Esophagus squamous epithelium (tissue), 5 donors: ENCODE measurements at regions not wholly inside any gene's neighbourhood (a gene's known extent, or its start where the extent isn't known, plus 50 kb on each side); places are given as distances from the start of the nearest gene placed in this dataset.

Source experiments
- DNase-seq: peaks from one replicate; lab custom pipeline; 2025; lab: John Stamatoyannopoulos, UW
- H3K27ac ChIP-seq, 4 donors: fragments of 200-600 bp; sonication (generic); one replicate each; pipeline ENCODE4 v1.5.1; 2016 to 2019; ENCODE audit warnings: mild to moderate bottlenecking in 1 of 4
- H3K27me3 ChIP-seq, 4 donors: fragments of 200-600 bp; sonication (generic); 1 replicate in 3 of 4; 2 replicates in 1 of 4; pipeline versions ENCODE4 v1.5.1 to v1.6.0; 2017 to 2021; ENCODE audit warnings: antibody characterized with exemption in 1 of 4
- H3K36me3 ChIP-seq, 3 donors: fragments of 200-600 bp; sonication (generic); one replicate each; pipeline ENCODE4 v1.5.1; 2016 to 2019
- H3K4me1 ChIP-seq, 3 donors: fragments of 200-600 bp; sonication (generic); one replicate each; pipeline ENCODE4 v1.5.1; 2017 to 2019
- H3K4me3 ChIP-seq, 4 donors: fragments of 200-600 bp; sonication (generic); 1 replicate in 3 of 4; 2 replicates in 1 of 4; pipeline ENCODE4 v1.5.1; 2016 to 2019; ENCODE audit warnings: mild to moderate bottlenecking in 2 of 4, moderate library complexity in 1 of 4
- H3K9me3 ChIP-seq, 3 donors: fragments of 200-600 bp; sonication (generic); one replicate each; pipeline ENCODE4 v1.5.1; 2016 to 2019
- CTCF ChIP-seq, 6 experiments: fragments of 450-650 bp in 4 of 6; fragments of 200-600 bp in 2 of 6; sonication (generic) in 2 of 6; IDR thresholded peaks; one replicate each; pipeline ENCODE4 v1.5.1; 2016 to 2019; ENCODE audit warnings: antibody characterized with exemption in 6 of 6, mild to moderate bottlenecking in 4 of 6, moderate library complexity in 4 of 6
- POLR2A ChIP-seq, 4 donors: fragments of 450-650 bp; IDR thresholded peaks; one replicate each; pipeline ENCODE4 v1.6.1; 2017; ENCODE audit warnings: antibody characterized with exemption in 4 of 4, mild to moderate bottlenecking in 4 of 4, moderate library complexity in 3 of 4
- WGBS, 2 donors: methylation state at CpG; one replicate each; pipeline ENCODE4 v1.1.5; 2018; 5-methylcytosine and 5-hydroxymethylcytosine counted together
- intact Hi-C: fragments of 100-400 bp; cut with DNase I; formaldehyde crosslinking; loops from one replicate; pipeline ENCODE4 v1.15.0; 2022
- donor health status: DM: yes; HTN: yes; CAD: no.

GRCh38 chr10:131749767-131750142 lies 151.1 kb upstream of the PPP2R2D start:
- intact Hi-C loops, result no loop called here
- no peaks in the 10 kb centered on the region for H3K9me3 ChIP-seq
- no peaks in the 10 kb centered on the region for H3K36me3 ChIP-seq
- TF ChIP-seq CTCF (IDR thresholded peaks at IDR 0.05), result no peak
- TF ChIP-seq POLR2A (IDR thresholded peaks at IDR 0.05), result no peak
- H3K4me3 ChIP-seq, result no peak overlapping the region
- H3K4me1 ChIP-seq, result peaks cover 0 to 6% (median 0%) of the 10 kb centered on the region in 3 donors
- H3K27me3 ChIP-seq, result peaks cover 0 to 70% (median 0%) of the 10 kb centered on the region in 4 donors
- DNase-seq, result no peak
- H3K27ac ChIP-seq, result no peak overlapping the region
- 44 to 89% methylated on average over 1 to 4 of the region's 8 CpGs for WGBS, 2 donors

GRCh38 chr10:131750171-131750895 lies 150.5 kb upstream of the PPP2R2D start:
- H3K27me3 ChIP-seq, result peaks cover 0 to 65% (median 0%) of the 10 kb centered on the region in 4 donors
- WGBS, 2 donors, result 62 to 75% methylated on average over 6 to 11 of the region's 22 CpGs
- DNase-seq, result no peak
- intact Hi-C loops, result no loop called here
- no peak overlapping the region for H3K4me3 ChIP-seq
- no peaks in the 10 kb centered on the region for H3K36me3 ChIP-seq
- H3K9me3 ChIP-seq, result no peaks in the 10 kb centered on the region
- peaks cover 0 to 6% (median 0%) of the 10 kb centered on the region in 3 donors for H3K4me1 ChIP-seq
- no peak overlapping the region for H3K27ac ChIP-seq
- TF ChIP-seq POLR2A (IDR thresholded peaks at IDR 0.05), result no peak
- TF ChIP-seq CTCF (IDR thresholded peaks at IDR 0.05), result no peak

GRCh38 chr10:131750973-131751826 lies 149.6 kb upstream of the PPP2R2D start:
- WGBS, 2 donors, result 52 to 67% methylated on average over 11 to 12 of the region's 17 CpGs
- Histone ChIP-seq H3K9me3 (no peaks in the 10 kb centered on the region), H3K4me3 (no peak overlapping the region), H3K27me3 (peaks cover 0 to 61% (median 0%) of the 10 kb centered on the region in 4 donors), H3K4me1 (peaks cover 0 to 6% (median 0%) of the 10 kb centered on the region in 3 donors), H3K36me3 (no peaks in the 10 kb centered on the region), H3K27ac (no peak overlapping the region)
- DNase-seq, result no peak
- intact Hi-C loops, result no loop called here
- TF ChIP-seq POLR2A (IDR thresholded peaks at IDR 0.05) (no peak), CTCF (IDR thresholded peaks at IDR 0.05) (no peak)

- intact Hi-C loops, result no loop called here
- 52 to 58% methylated on average over 16 to 19 of the region's 24 CpGs for WGBS, 2 donors
- H3K27me3 ChIP-seq, result peaks cover 0 to 53% (median 0%) of the 10 kb centered on the region in 4 donors
Observed at GRCh38 chr10:131751827-131752775, 148.7 kb upstream of the PPP2R2D start.

More at GRCh38 chr10:131751827-131752775, 148.7 kb upstream of the PPP2R2D start:
- no peaks in the 10 kb centered on the region for H3K9me3 ChIP-seq
- no peak for DNase-seq
- no peak overlapping the region for H3K4me3 ChIP-seq
- H3K4me1 ChIP-seq, result peaks cover 0 to 6% (median 0%) of the 10 kb centered on the region in 3 donors
- H3K27ac ChIP-seq, result no peak overlapping the region
- no peaks in the 10 kb centered on the region for H3K36me3 ChIP-seq
- no peak for TF ChIP-seq CTCF (IDR thresholded peaks at IDR 0.05)
- TF ChIP-seq POLR2A (IDR thresholded peaks at IDR 0.05), result no peak
